ENCODE measurements at regions not wholly inside any gene's neighbourhood (a gene's known extent, or its start where the extent isn't known, plus 50 kb on each side); places are given as distances from the start of the nearest gene placed in this dataset.

DNA sequence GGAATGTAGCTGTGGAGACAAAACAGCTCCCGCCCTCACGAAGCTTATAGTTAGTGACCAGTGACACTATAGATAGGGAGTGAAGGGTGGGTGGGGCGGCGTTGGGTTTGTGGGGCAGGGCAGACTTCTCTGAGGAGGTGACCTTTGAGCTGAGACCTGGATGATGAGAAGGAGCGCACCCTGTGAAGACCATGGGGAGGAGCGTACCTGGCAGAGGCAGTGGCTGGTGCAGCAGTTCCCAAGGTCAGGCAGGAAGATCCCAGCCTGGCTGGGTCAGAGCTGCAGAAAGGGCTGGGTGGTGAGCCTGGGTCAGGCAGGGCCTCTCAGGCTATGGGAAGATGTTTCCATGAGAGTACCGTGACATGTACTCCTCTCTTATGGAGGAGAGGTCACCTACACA is 135.0 kb upstream of the RCN1 start:
- BruUV-seq (replicated peaks), result no TSS peak
- H3K4me2 ChIP-seq (ENCODE audit: insufficient read depth, low read length), result no peak overlapping the region
- H3K4me1 ChIP-seq (replicated peaks in 1 of 2; ENCODE audit: control insufficient read depth in 2 of 2, insufficient read depth in 2 of 2, low read length in 2 of 2), result no peaks in the 10 kb centered on the region; a peak in 1 of 5 replicates
- H3K9ac ChIP-seq (ENCODE audit: insufficient read depth in 1 of 2, low read depth in 2 of 2, low read length in 2 of 2), result no peak overlapping the region
- ATAC-seq (no peak), FAIRE-seq (no peak), DNase-seq (ENCODE audit: extremely low read depth in 1 of 4, low spot score in 3 of 4) (no peak)
- no peak overlapping the region for H2AFZ ChIP-seq (ENCODE audit: low read depth, low read length)
- no peaks in the 10 kb centered on the region for H3K9me1 ChIP-seq (ENCODE audit: control insufficient read depth, insufficient read depth, low read length)
- H3K4me3 ChIP-seq, result no peak overlapping the region
- intact Hi-C loops (cut with micrococcal nuclease), result loop anchor here (5.0 to 10.0 kb wide), 2 partner anchors 471 to 559 kb away; no protein-coding TSS in a partner anchor
- ChIA-PET POLR2A (interaction anchor here (0.6 kb wide), 1 partner anchor 9 kb away, joined by 3 read pairs; no protein-coding TSS in a partner anchor), CTCF (ENCODE audit: low intra/inter-chr PET ratio) (no interaction called here)
- no peaks in the 10 kb centered on the region for H4K20me1 ChIP-seq (replicated peaks; ENCODE audit: control insufficient read depth, insufficient read depth, low read length)
- TF ChIP-seq, protein P1, sequence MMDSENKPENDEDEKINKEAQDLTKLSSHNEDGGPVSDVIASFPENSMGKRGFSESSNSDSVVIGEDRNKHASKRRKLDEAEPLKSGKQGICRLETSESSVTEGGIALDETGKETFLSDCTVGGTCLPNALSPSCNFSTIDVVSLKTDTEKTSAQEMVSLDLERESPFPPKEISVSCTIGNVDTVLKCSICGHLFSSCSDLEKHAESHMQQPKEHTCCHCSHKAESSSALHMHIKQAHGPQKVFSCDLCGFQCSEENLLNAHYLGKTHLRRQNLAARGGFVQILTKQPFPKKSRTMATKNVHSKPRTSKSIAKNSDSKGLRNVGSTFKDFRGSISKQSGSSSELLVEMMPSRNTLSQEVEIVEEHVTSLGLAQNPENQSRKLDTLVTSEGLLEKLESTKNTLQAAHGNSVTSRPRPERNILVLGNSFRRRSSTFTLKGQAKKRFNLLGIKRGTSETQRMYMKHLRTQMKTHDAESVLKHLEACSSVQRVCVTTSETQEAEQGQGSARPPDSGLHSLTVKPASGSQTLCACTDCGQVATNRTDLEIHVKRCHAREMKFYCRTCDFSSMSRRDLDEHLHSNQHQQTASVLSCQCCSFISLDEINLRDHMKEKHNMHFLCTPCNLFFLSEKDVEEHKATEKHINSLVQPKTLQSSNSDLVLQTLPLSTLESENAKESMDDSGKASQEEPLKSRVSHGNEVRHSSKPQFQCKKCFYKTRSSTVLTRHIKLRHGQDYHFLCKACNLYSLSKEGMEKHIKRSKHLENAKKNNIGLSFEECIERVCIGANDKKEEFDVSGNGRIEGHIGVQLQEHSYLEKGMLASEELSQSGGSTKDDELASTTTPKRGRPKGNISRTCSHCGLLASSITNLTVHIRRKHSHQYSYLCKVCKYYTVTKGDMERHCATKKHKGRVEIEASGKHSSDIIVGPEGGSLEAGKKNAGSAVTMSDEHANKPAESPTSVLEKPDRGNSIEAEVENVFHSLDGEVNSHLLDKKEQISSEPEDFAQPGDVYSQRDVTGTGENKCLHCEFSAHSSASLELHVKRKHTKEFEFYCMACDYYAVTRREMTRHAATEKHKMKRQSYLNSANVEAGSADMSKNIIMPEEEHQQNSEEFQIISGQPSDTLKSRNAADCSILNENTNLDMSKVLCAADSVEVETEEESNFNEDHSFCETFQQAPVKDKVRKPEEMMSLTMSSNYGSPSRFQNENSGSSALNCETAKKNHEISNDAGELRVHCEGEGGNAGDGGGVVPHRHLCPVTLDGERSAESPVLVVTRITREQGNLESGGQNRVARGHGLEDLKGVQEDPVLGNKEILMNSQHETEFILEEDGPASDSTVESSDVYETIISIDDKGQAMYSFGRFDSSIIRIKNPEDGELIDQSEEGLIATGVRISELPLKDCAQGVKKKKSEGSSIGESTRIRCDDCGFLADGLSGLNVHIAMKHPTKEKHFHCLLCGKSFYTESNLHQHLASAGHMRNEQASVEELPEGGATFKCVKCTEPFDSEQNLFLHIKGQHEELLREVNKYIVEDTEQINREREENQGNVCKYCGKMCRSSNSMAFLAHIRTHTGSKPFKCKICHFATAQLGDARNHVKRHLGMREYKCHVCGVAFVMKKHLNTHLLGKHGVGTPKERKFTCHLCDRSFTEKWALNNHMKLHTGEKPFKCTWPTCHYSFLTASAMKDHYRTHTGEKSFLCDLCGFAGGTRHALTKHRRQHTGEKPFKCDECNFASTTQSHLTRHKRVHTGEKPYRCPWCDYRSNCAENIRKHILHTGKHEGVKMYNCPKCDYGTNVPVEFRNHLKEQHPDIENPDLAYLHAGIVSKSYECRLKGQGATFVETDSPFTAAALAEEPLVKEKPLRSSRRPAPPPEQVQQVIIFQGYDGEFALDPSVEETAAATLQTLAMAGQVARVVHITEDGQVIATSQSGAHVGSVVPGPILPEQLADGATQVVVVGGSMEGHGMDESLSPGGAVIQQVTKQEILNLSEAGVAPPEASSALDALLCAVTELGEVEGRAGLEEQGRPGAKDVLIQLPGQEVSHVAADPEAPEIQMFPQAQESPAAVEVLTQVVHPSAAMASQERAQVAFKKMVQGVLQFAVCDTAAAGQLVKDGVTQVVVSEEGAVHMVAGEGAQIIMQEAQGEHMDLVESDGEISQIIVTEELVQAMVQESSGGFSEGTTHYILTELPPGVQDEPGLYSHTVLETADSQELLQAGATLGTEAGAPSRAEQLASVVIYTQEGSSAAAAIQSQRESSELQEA (IDR thresholded peaks at IDR 0.05; ENCODE audit: low read depth), result no peak
- TF ChIP-seq MIER1 (IDR thresholded peaks at IDR 0.05; ENCODE audit: low read depth) (no peak), ZNF263 (CRISPR knock-in tag; IDR thresholded peaks at IDR 0.05; ENCODE audit: borderline replicate concordance) (no peak), ESRRA (IDR thresholded peaks at IDR 0.05; ENCODE audit: borderline replicate concordance, low read depth) (no peak), NBN (IDR thresholded peaks at IDR 0.05; ENCODE audit: low read depth) (no peak), CSDE1 (IDR thresholded peaks at IDR 0.05) (no peak), GATA2 (CRISPR knock-in tag; IDR thresholded peaks at IDR 0.05) (no peak), ZNF174 (CRISPR knock-in tag; IDR thresholded peaks at IDR 0.05) (no peak), ZNF197 (CRISPR knock-in tag; IDR thresholded peaks at IDR 0.05; ENCODE audit: low read depth) (no peak), ZNF717 (CRISPR knock-in tag; IDR thresholded peaks at IDR 0.05) (no peak)
- TF ChIP-seq, protein P2, sequence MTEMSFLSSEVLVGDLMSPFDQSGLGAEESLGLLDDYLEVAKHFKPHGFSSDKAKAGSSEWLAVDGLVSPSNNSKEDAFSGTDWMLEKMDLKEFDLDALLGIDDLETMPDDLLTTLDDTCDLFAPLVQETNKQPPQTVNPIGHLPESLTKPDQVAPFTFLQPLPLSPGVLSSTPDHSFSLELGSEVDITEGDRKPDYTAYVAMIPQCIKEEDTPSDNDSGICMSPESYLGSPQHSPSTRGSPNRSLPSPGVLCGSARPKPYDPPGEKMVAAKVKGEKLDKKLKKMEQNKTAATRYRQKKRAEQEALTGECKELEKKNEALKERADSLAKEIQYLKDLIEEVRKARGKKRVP (CRISPR knock-in tag; IDR thresholded peaks at IDR 0.05), result no peak
- no peak overlapping the region for H3K27ac ChIP-seq (ENCODE audit: extremely low read depth, low read depth, low read length)
- H3K27me3 ChIP-seq (ENCODE audit: control insufficient read depth in 2 of 2, insufficient read depth in 2 of 2, low read length in 2 of 2), result no peaks in the 10 kb centered on the region; a peak in 1 of 5 replicates
- no peaks in the 10 kb centered on the region for H3K9me3 ChIP-seq (replicated peaks; ENCODE audit: control insufficient read depth, insufficient read depth, low read depth, low read length)
- WGBS (ENCODE audit: insufficient coverage, low coverage, missing lambda C conversion rate), result 11% methylated on average over 5 of the region's 7 CpGs
- no peaks in the 10 kb centered on the region for H3K36me3 ChIP-seq (ENCODE audit: control insufficient read depth, insufficient read depth, low read length)
- in situ Hi-C loops (cut with MboI), result loop anchor here (10.0 kb wide), 1 partner anchor 701 kb away; no protein-coding TSS in a partner anchor
- no peaks in the 10 kb centered on the region for H3K79me2 ChIP-seq (ENCODE audit: control insufficient read depth, insufficient read depth, low read length)
